ENCODE measurements at regions not wholly inside any gene's neighbourhood (a gene's known extent, or its start where the extent isn't known, plus 50 kb on each side); places are given as distances from the start of the nearest gene placed in this dataset.

- Histone ChIP-seq H3K4me1 (ENCODE audit: control insufficient read depth, insufficient read depth, low read length) (no peaks in the 10 kb centered on the region), H3K9me3 (ENCODE audit: control insufficient read depth, low read length) (no peaks in the 10 kb centered on the region), H3K27me3 (ENCODE audit: control insufficient read depth, insufficient read depth, low read length, poor library complexity, severe bottlenecking) (no peaks in the 10 kb centered on the region), H3K36me3 (ENCODE audit: control insufficient read depth, insufficient read depth, low read length) (no peaks in the 10 kb centered on the region), H3K27ac (ENCODE audit: low read depth, low read length) (no peak overlapping the region), H3K4me3 (ENCODE audit: low read length) (no peak overlapping the region), H3K9ac (ENCODE audit: extremely low read depth, low read length, poor library complexity, severe bottlenecking) (no peak overlapping the region)
- no peaks in the 10 kb centered on the region for H3K27me3 Mint-ChIP-seq (ENCODE audit: insufficient read depth)
- no peak for TF ChIP-seq CTCF (conservative IDR thresholded peaks at IDR 0.05)
- WGBS, 2 experiments (ENCODE audit: insufficient coverage in 1 of 2, insufficient read length in 1 of 2): 84% methylated on average over 2 of the region's 2 CpGs; no CpG with 5 or more reads in 1 of the 2 experiments
- H3K4me3 Mint-ChIP-seq: no peak overlapping the region
- no peak for DNase-seq
- H3K36me3 Mint-ChIP-seq (ENCODE audit: low read depth): no peaks in the 10 kb centered on the region
- H3K4me1 Mint-ChIP-seq: peaks cover 8% of the 10 kb centered on the region
- peaks cover 3% of the 10 kb centered on the region for H3K9me3 Mint-ChIP-seq
- H3K27ac Mint-ChIP-seq: no peak overlapping the region
Observed at GRCh38 chr4:111837761-111838160, 307.5 kb upstream of the FAM241A start.

- WGBS, 2 experiments (ENCODE audit: insufficient coverage in 1 of 2, insufficient read length in 1 of 2): 80 to 95% methylated on average over 1 to 3 of the region's 4 CpGs
- no peak for TF ChIP-seq CTCF (conservative IDR thresholded peaks at IDR 0.05)
- H3K4me3 Mint-ChIP-seq: no peak overlapping the region
- no peaks in the 10 kb centered on the region for H3K36me3 ChIP-seq (ENCODE audit: control insufficient read depth, insufficient read depth, low read length)
- no peaks in the 10 kb centered on the region for H3K9me3 Mint-ChIP-seq
- no peaks in the 10 kb centered on the region for H3K9me3 ChIP-seq (ENCODE audit: control insufficient read depth, low read length)
- H3K27ac ChIP-seq (ENCODE audit: low read depth, low read length): no peak overlapping the region
- H3K4me1 ChIP-seq (ENCODE audit: control insufficient read depth, insufficient read depth, low read length): no peaks in the 10 kb centered on the region
- H3K9ac ChIP-seq (ENCODE audit: extremely low read depth, low read length, poor library complexity, severe bottlenecking): no peak overlapping the region
- DNase-seq: no peak
- H3K27me3 Mint-ChIP-seq (ENCODE audit: insufficient read depth): no peaks in the 10 kb centered on the region
- no peaks in the 10 kb centered on the region for H3K27me3 ChIP-seq (ENCODE audit: control insufficient read depth, insufficient read depth, low read length, poor library complexity, severe bottlenecking)
- no peak overlapping the region for H3K4me3 ChIP-seq (ENCODE audit: low read length)
- no peaks in the 10 kb centered on the region for H3K36me3 Mint-ChIP-seq (ENCODE audit: low read depth)
- H3K27ac Mint-ChIP-seq: no peak overlapping the region
- H3K4me1 Mint-ChIP-seq: peaks cover 8% of the 10 kb centered on the region
Observed at GRCh38 chr4:111838406-111838930, 306.8 kb upstream of the FAM241A start.

- H3K36me3 ChIP-seq (ENCODE audit: control insufficient read depth, insufficient read depth, low read length): no peaks in the 10 kb centered on the region
- DNase-seq: no peak
- no peaks in the 10 kb centered on the region for H3K9me3 Mint-ChIP-seq
- H3K27me3 ChIP-seq (ENCODE audit: control insufficient read depth, insufficient read depth, low read length, poor library complexity, severe bottlenecking): no peaks in the 10 kb centered on the region
- no peaks in the 10 kb centered on the region for H3K9me3 ChIP-seq (ENCODE audit: control insufficient read depth, low read length)
- H3K27ac Mint-ChIP-seq: no peak overlapping the region
- no peaks in the 10 kb centered on the region for H3K36me3 Mint-ChIP-seq (ENCODE audit: low read depth)
- no peak overlapping the region for H3K4me3 Mint-ChIP-seq
- H3K4me1 Mint-ChIP-seq: peaks cover 8% of the 10 kb centered on the region
- H3K4me1 ChIP-seq (ENCODE audit: control insufficient read depth, insufficient read depth, low read length): no peaks in the 10 kb centered on the region
- 83 to 90% methylated on average over 1 to 2 of the region's 2 CpGs for WGBS, 2 experiments (ENCODE audit: insufficient coverage in 1 of 2, insufficient read length in 1 of 2)
- no peak for TF ChIP-seq CTCF (conservative IDR thresholded peaks at IDR 0.05)
- no peak overlapping the region for H3K27ac ChIP-seq (ENCODE audit: low read depth, low read length)
- H3K9ac ChIP-seq (ENCODE audit: extremely low read depth, low read length, poor library complexity, severe bottlenecking): no peak overlapping the region
- H3K27me3 Mint-ChIP-seq (ENCODE audit: insufficient read depth): no peaks in the 10 kb centered on the region
- H3K4me3 ChIP-seq (ENCODE audit: low read length): no peak overlapping the region
Observed at GRCh38 chr4:111839141-111839540, 306.1 kb upstream of the FAM241A start.
